MM.1S (cell line): ENCODE measurements at regions not wholly inside any gene's neighbourhood (a gene's known extent, or its start where the extent isn't known, plus 50 kb on each side); places are given as distances from the start of the nearest gene placed in this dataset.
"Not testable (repeated sequence)": the region's sequence is repeated elsewhere in the genome, so short reads cannot be mapped to it uniquely, and the experiment has no call there.

Experiments used
- DNase-seq: peaks from one replicate; pipeline ENCODE4 v3.0.0-alpha.2; 2015
- H2AFZ ChIP-seq: fragments of 300-600 bp; sonication (generic); 2 replicates; pipeline ENCODE4 v1.6.0; 2016; ENCODE audit warnings: antibody characterized with exemption, low read length
- H3F3A ChIP-seq: fragments of 300-600 bp; sonication (generic); 2 replicates; pipeline ENCODE4 v1.6.1; 2016; ENCODE audit warnings: mild to moderate bottlenecking, antibody characterized with exemption, low read length, moderate library complexity, mixed read lengths; ENCODE audit not compliant: insufficient read depth
- H3K27ac ChIP-seq: fragments of 300-600 bp; sonication (generic); 2 replicates; pipeline ENCODE4 v1.5.1; 2016; ENCODE audit warnings: mild to moderate bottlenecking, low read length
- H3K27me3 ChIP-seq: fragments of 300-600 bp; sonication (generic); replicated peaks from 2 replicates; pipeline ENCODE4 v1.6.0; 2016; ENCODE audit warnings: low read length; ENCODE audit not compliant: insufficient read depth
- H3K36me3 ChIP-seq: fragments of 300-600 bp; sonication (generic); replicated peaks from 2 replicates; pipeline ENCODE4 v1.6.1; 2016; ENCODE audit warnings: mild to moderate bottlenecking, low read length, mixed read lengths; ENCODE audit not compliant: insufficient read depth
- H3K4me1 ChIP-seq: fragments of 300-600 bp; sonication (generic); 2 replicates; pipeline ENCODE4 v1.6.1; 2016; ENCODE audit warnings: low read length, mixed read lengths
- H3K4me2 ChIP-seq: fragments of 300-600 bp; sonication (generic); 2 replicates; pipeline ENCODE4 v1.6.0; 2016; ENCODE audit warnings: low read depth, low read length
- H3K4me3 ChIP-seq: fragments of 300-600 bp; sonication (generic); 2 replicates; pipeline ENCODE4 v1.5.1; 2016; ENCODE audit warnings: low read length, mixed read lengths
- H3K79me2 ChIP-seq: fragments of 300-600 bp; sonication (generic); 2 replicates; pipeline ENCODE4 v1.6.1; 2016; ENCODE audit warnings: mixed run types, low read length, mixed read lengths
- H3K9ac ChIP-seq: fragments of 300-600 bp; sonication (generic); 2 replicates; pipeline ENCODE4 v1.6.1; 2016; ENCODE audit warnings: low read length, mixed read lengths
- H3K9me2 ChIP-seq: fragments of 300-600 bp; sonication (generic); replicated peaks from 2 replicates; pipeline ENCODE4 v1.6.1; 2016; ENCODE audit warnings: mild to moderate bottlenecking, low read length, mixed read lengths; ENCODE audit not compliant: insufficient read depth
- H3K9me3 ChIP-seq: fragments of 300-600 bp; sonication (generic); replicated peaks from 2 replicates; pipeline ENCODE4 v1.6.1; 2016; ENCODE audit warnings: mild to moderate bottlenecking, low read length, mixed read lengths; ENCODE audit not compliant: insufficient read depth
- H4K20me1 ChIP-seq: fragments of 300-600 bp; sonication (generic); 2 replicates; pipeline ENCODE4 v1.6.1; 2016; ENCODE audit warnings: mild to moderate bottlenecking, low read length, moderate library complexity, mixed read lengths; ENCODE audit not compliant: insufficient read depth
- CTCF ChIP-seq: fragments of 300-600 bp; sonication (generic); IDR thresholded peaks from 2 replicates; pipeline ENCODE4 v1.5.1; 2016; ENCODE audit warnings: antibody characterized with exemption, low read length, mixed read lengths
- EZH2 ChIP-seq: fragments of 300-600 bp; sonication (generic); optimal IDR thresholded peaks from 2 replicates; pipeline ENCODE3; 2017; ENCODE audit warnings: low read depth, mild to moderate bottlenecking, antibody characterized with exemption, low read length, mixed read lengths
- EZH2phosphoT487 ChIP-seq: fragments of 300-600 bp; sonication (generic); IDR thresholded peaks from 2 replicates; pipeline ENCODE4 v1.6.1; 2018; ENCODE audit warnings: antibody characterized with exemption, low read length

DNA sequence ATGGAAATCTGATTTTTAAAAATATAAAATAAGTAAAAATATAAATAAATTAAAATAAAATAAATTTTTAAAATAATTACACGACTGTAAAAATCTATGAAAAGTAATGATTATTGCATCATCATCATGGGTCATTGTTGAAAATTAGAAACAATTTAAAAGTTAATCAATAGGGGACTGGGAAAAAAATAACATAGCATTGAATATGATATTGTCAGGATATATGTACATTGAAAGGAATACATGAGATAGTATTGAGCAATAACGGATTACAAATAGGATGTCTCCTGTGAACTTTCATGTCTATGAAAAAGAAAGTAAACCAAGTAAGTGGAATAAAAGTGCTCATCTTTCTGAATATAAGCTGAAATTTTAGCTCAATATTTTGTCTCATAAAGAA is 566.8 kb upstream of the HTR2C start:
- Histone ChIP-seq H3K4me1 (no peaks in the 10 kb centered on the region), H3K79me2 (no peaks in the 10 kb centered on the region), H3K4me2 (no peak overlapping the region), H3K9me2 (no peaks in the 10 kb centered on the region), H2AFZ (no peak overlapping the region), H3K9ac (no peak overlapping the region), H3K27ac (no peak overlapping the region), H4K20me1 (no peaks in the 10 kb centered on the region), H3K4me3 (no peak overlapping the region), H3K27me3 (no peaks in the 10 kb centered on the region), H3F3A (no peaks in the 10 kb centered on the region), H3K9me3 (no peaks in the 10 kb centered on the region), H3K36me3 (no peaks in the 10 kb centered on the region)
- no peak for DNase-seq
- no peak for TF ChIP-seq EZH2
- TF ChIP-seq CTCF: no peak
- TF ChIP-seq EZH2phosphoT487: no peak

DNA sequence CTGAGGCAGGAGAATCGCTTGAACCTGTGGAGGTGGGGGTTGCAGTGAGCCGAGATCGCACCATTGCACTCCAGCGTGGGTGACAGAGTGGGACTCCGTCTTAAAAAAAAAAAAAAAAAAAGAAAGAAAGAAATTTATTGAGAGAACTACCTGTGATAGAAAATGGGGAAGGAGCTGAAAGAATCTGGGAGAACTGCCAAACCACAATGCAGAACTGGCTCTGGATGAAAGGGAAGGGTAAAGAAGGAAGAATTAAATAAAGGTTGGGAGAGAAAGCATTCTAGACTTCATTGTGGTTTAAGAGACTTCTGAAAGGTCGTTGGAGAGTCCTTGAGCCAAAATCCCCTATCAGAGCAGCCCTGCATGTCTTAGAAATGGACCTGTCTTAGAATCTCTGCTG is 567.9 kb upstream of the HTR2C start:
- Histone ChIP-seq H3K9me2 (no peaks in the 10 kb centered on the region), H3K27me3 (no peaks in the 10 kb centered on the region), H3K36me3 (no peaks in the 10 kb centered on the region), H3K4me3 (no peak overlapping the region), H3K9ac (no peak overlapping the region), H4K20me1 (no peaks in the 10 kb centered on the region), H3K79me2 (no peaks in the 10 kb centered on the region), H3K9me3 (no peaks in the 10 kb centered on the region), H3F3A (no peaks in the 10 kb centered on the region), H3K27ac (no peak overlapping the region), H3K4me1 (no peaks in the 10 kb centered on the region), H2AFZ (no peak overlapping the region), H3K4me2 (no peak overlapping the region)
- DNase-seq: no peak
- TF ChIP-seq EZH2 (no peak), CTCF (no peak), EZH2phosphoT487 (no peak)

GRCh38 chrX:114006664-114007063 is 577.2 kb upstream of the HTR2C start:
- Histone ChIP-seq H3F3A (no peaks in the 10 kb centered on the region), H3K27me3 (no peaks in the 10 kb centered on the region), H3K4me2 (no peak overlapping the region), H3K9me2 (no peaks in the 10 kb centered on the region), H3K9ac (no peak overlapping the region), H4K20me1 (no peaks in the 10 kb centered on the region), H3K27ac (no peak overlapping the region), H3K36me3 (no peaks in the 10 kb centered on the region), H2AFZ (no peak overlapping the region), H3K4me3 (no peak overlapping the region), H3K79me2 (no peaks in the 10 kb centered on the region), H3K4me1 (no peaks in the 10 kb centered on the region), H3K9me3 (no peaks in the 10 kb centered on the region)
- TF ChIP-seq CTCF: no peak
- no peak for DNase-seq

DNA sequence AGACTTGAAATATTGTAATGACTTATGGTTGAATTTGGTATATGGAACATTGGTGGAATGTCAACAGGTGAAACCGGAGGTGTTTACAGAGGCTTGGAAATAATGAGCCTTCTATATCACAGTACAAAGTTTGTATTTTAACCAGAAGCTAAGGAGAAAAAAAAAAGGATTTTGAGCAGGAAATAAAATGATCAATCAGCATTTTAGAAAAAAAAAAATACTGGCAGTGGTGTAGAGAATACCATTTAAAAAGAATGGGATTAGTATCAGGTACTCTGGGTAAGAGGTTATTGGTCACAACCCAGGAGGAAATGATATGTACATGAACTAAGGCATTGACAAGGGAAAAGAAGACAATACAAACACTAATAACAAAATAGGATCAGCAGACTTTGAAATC is 587.1 kb upstream of the HTR2C start:
- H3K4me2 ChIP-seq: no peak overlapping the region
- H3K9me3 ChIP-seq: no peaks in the 10 kb centered on the region; the same call in 1 of the 2 replicates
- TF ChIP-seq EZH2phosphoT487: no peak
- no peak for TF ChIP-seq CTCF
- TF ChIP-seq EZH2: no peak
- H3K27ac ChIP-seq: no peak overlapping the region
- H3K4me3 ChIP-seq: no peak overlapping the region
- DNase-seq: no peak
- H3K27me3 ChIP-seq: no peaks in the 10 kb centered on the region
- H3K4me1 ChIP-seq: no peaks in the 10 kb centered on the region
- H2AFZ ChIP-seq: no peak overlapping the region
- no peak overlapping the region for H3K9ac ChIP-seq
- H3K36me3 ChIP-seq: no peaks in the 10 kb centered on the region
- H3K9me2 ChIP-seq: no peaks in the 10 kb centered on the region
- no peaks in the 10 kb centered on the region for H3F3A ChIP-seq
- no peaks in the 10 kb centered on the region for H3K79me2 ChIP-seq
- no peaks in the 10 kb centered on the region for H4K20me1 ChIP-seq

GRCh38 chrX:113991720-113992119 is 592.2 kb upstream of the HTR2C start:
- H3K4me1 ChIP-seq, H3K9ac ChIP-seq, H3K36me3 ChIP-seq, H3K9me3 ChIP-seq, H3K27ac ChIP-seq, H2AFZ ChIP-seq, H4K20me1 ChIP-seq, H3K9me2 ChIP-seq, H3K4me3 ChIP-seq, H3K79me2 ChIP-seq, H3K27me3 ChIP-seq, H3F3A ChIP-seq, DNase-seq, H3K4me2 ChIP-seq: not testable (repeated sequence)
